SK-N-SH (cell line): ENCODE measurements at regions not wholly inside any gene's neighbourhood (a gene's known extent, or its start where the extent isn't known, plus 50 kb on each side); places are given as distances from the start of the nearest gene placed in this dataset.

Experiments
- CTCF ChIA-PET: fragments of 300-600, 350-600 bp; formaldehyde crosslinking; extraction: SDS; loops from one replicate; lab custom pipeline; 2021; lab: Yijun Ruan, JAX
- POLR2A ChIA-PET: fragments of 350-600 bp; sonication (Branson Sonifier 250); formaldehyde crosslinking; extraction: SDS; loops from one replicate; lab custom pipeline; 2020; ENCODE audit warnings: antibody characterized with exemption, inconsistent platforms; lab: Yijun Ruan, JAX
- DNase-seq: peaks from one replicate; pipeline ENCODE4 v3.0.0; 2012
- H2AFZ ChIP-seq: fragments of 200-600 bp; sonication (generic); 2 replicates; pipeline ENCODE4 v1.8.1; 2016; ENCODE audit warnings: antibody characterized with exemption, mild to moderate bottlenecking, low read depth
- H3F3A ChIP-seq: fragments of 200-600 bp; sonication (generic); replicated peaks from 2 replicates; pipeline ENCODE3; 2016; ENCODE audit warnings: antibody characterized with exemption, mild to moderate bottlenecking; ENCODE audit not compliant: insufficient read depth
- H3K27ac ChIP-seq, 2 experiments: fragments of 200-500 bp in 1 of 2; fragments of 200-600 bp in 1 of 2; sonication (Bioruptor generic) in 1 of 2; sonication (generic), shearing (Covaris generic) in 1 of 2; 2 replicates each; pipeline versions ENCODE4 v1.5.1 to v1.6.1; 2014 to 2016; ENCODE audit warnings: low read depth in 2 of 2, inconsistent platforms in 1 of 2, low read length in 1 of 2, mild to moderate bottlenecking in 1 of 2, mixed read lengths in 1 of 2
- H3K27me3 ChIP-seq: fragments of 200-600 bp; sonication (generic), shearing (Covaris generic); 2 replicates; pipeline ENCODE4 v1.6.1; 2016; ENCODE audit warnings: mixed run types; ENCODE audit not compliant: insufficient read depth
- H3K36me3 ChIP-seq, 2 experiments: fragments of 200-500 bp in 1 of 2; fragments of 200-600 bp in 1 of 2; sonication (Bioruptor generic) in 1 of 2; sonication (generic) in 1 of 2; replicated peaks in 1 of 2; 2 replicates each; pipeline versions ENCODE3 to v1.5.1; 2014 to 2016; ENCODE audit warnings: low read length in 1 of 2, mild to moderate bottlenecking in 1 of 2; ENCODE audit not compliant: insufficient read depth in 2 of 2, control insufficient read depth in 1 of 2
- H3K4me1 ChIP-seq, 2 experiments: fragments of 200-500 bp in 1 of 2; fragments of 200-600 bp in 1 of 2; sonication (Bioruptor generic) in 1 of 2; sonication (generic), shearing (Covaris generic) in 1 of 2; 2 replicates each; pipeline versions ENCODE4 v1.5.1 to v1.6.1; 2014 to 2016; ENCODE audit warnings: low read depth in 1 of 2, low read length in 1 of 2, mixed run types in 1 of 2; ENCODE audit not compliant: insufficient read depth in 2 of 2, control insufficient read depth in 1 of 2
- H3K4me2 ChIP-seq: fragments of 200-600 bp; sonication (generic), shearing (Covaris generic); 2 replicates; pipeline ENCODE4 v1.6.1; 2017; ENCODE audit warnings: mixed run types
- H3K4me3 ChIP-seq, 2 experiments: fragments of 200-500 bp in 1 of 2; fragments of 200-600 bp in 1 of 2; sonication (Bioruptor generic) in 1 of 2; sonication (generic), shearing (Covaris generic) in 1 of 2; 2 replicates each; pipeline versions ENCODE4 v1.5.1 to v1.8.1; 2014 to 2016; ENCODE audit warnings: low read depth in 2 of 2, inconsistent platforms in 1 of 2, low read length in 1 of 2, mild to moderate bottlenecking in 1 of 2, mixed read lengths in 1 of 2, moderate library complexity in 1 of 2
- H3K79me2 ChIP-seq: fragments of 200-600 bp; sonication (generic); 2 replicates; pipeline ENCODE4 v1.8.1; 2017; ENCODE audit warnings: mild to moderate bottlenecking; ENCODE audit not compliant: insufficient read depth
- H3K9ac ChIP-seq: fragments of 200-600 bp; sonication (generic); 2 replicates; pipeline ENCODE4 v1.6.1; 2017; ENCODE audit warnings: mixed run types
- H3K9me2 ChIP-seq: fragments of 200-600 bp; sonication (generic); 2 replicates; pipeline ENCODE4 v1.6.1; 2017; ENCODE audit warnings: mixed run types
- H3K9me3 ChIP-seq: fragments of 200-600 bp; sonication (generic); 2 replicates; pipeline ENCODE4 v1.6.1; 2017; ENCODE audit warnings: mixed run types, mild to moderate bottlenecking, moderate library complexity
- H4K20me1 ChIP-seq: fragments of 200-600 bp; sonication (generic); 2 replicates; pipeline ENCODE4 v1.6.1; 2017; ENCODE audit warnings: mild to moderate bottlenecking, mixed run types; ENCODE audit not compliant: insufficient read depth
- EP300 ChIP-seq, 2 experiments: IDR thresholded peaks; 2 replicates each; pipeline versions ENCODE4 v1.4.0 to v1.6.1; 2012; ENCODE audit warnings: borderline replicate concordance in 1 of 2, low read depth in 1 of 2, low read length in 1 of 2
- FOXJ3 ChIP-seq: sonication (generic); formaldehyde crosslinking; IDR thresholded peaks from 2 replicates; pipeline ENCODE4 v1.5.1; 2020; ENCODE audit warnings: mild to moderate bottlenecking, missing genetic modification reagents
- FOXM1 ChIP-seq: IDR thresholded peaks from 2 replicates; pipeline ENCODE4 v1.4.0; 2012; ENCODE audit warnings: low read depth, mild to moderate bottlenecking
- GATA2 ChIP-seq: sonication (generic); formaldehyde crosslinking; IDR thresholded peaks from 2 replicates; pipeline ENCODE4 v1.5.0; 2020; ENCODE audit warnings: mild to moderate bottlenecking, missing genetic modification reagents
- MXI1 ChIP-seq: IDR thresholded peaks from 2 replicates; pipeline ENCODE4 v1.6.1; 2012; ENCODE audit warnings: mild to moderate bottlenecking, low read depth, low read length, improper control_type of control experiment
- NFIC ChIP-seq: IDR thresholded peaks from 2 replicates; pipeline ENCODE4 v1.4.0; 2012; ENCODE audit warnings: borderline replicate concordance
- RFX5 ChIP-seq: IDR thresholded peaks from 2 replicates; pipeline ENCODE4 v1.6.1; 2012; ENCODE audit warnings: mild to moderate bottlenecking, improper control_type of control experiment, low read length
- SMC3 ChIP-seq: IDR thresholded peaks from 2 replicates; pipeline ENCODE4 v1.6.1; 2012; ENCODE audit warnings: low read depth, low read length, improper control_type of control experiment
- TAF1 ChIP-seq: IDR thresholded peaks from 2 replicates; pipeline ENCODE4 v1.6.1; 2012; ENCODE audit warnings: low read depth, mild to moderate bottlenecking, low read length, moderate library complexity, borderline replicate concordance
- YY1 ChIP-seq: IDR thresholded peaks from 2 replicates; pipeline ENCODE4 v1.4.0; 2012; ENCODE audit warnings: low read depth, mild to moderate bottlenecking
- WGBS: methylation state at CpG from one replicate; pipeline ENCODE4 v1.1.6; 2017; ENCODE audit warnings: low lambda C conversion rate; 5-methylcytosine and 5-hydroxymethylcytosine counted together
- TF ChIP-seq, protein P1 (sequence below): IDR thresholded peaks from 2 replicates; pipeline ENCODE4; 2012
- TF ChIP-seq, protein P2 (sequence below): fragments of 150-350 bp; IDR thresholded peaks from 2 replicates; pipeline ENCODE4 v1.6.1; 2016; ENCODE audit warnings: mild to moderate bottlenecking, low read depth, low read length
- TF ChIP-seq, protein P3 (sequence below): IDR thresholded peaks from 2 replicates; pipeline ENCODE4 v1.4.0; 2012; ENCODE audit warnings: low read depth, borderline replicate concordance

DNA sequence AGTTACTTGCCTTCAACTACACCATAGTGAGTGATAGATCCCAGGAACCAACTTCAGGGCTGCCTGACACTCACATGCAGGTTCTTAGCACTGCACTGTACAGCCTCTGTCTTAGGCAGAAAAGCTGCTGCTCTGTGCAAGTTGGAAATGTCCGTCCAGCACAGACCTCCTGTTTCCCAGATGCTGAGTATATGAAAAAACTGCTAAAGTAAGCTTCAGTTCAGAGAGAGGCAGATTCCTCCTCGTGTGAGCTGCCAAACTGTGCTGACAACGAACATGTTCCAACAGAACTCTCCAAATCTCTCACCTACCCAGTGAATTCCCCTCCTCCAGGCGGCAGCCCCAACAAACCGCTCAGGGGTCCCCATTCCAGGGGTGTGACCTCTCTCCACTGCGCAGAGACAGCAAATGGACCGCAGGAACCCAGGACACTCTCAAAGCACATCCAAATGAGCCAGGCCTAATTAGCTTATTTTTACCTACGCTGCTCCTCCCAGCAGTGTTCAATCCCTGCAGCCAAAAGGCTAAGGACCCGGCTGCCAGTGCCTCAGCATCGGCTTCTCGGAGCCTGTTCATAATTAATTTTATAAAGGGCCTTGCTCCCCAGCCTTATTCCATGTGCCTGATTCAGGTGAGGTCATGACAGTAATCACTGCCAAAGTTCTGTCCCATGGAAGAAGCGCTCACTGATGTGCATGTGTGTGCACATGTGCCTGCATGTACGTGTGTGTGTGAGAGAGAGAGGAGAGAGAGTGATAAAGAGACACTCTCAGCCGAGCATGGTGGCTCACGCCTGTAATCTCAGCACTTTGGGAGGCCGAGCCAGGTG is 159.5 kb upstream of the AUTS2 start:
- DNase-seq = no peak
- Histone ChIP-seq H3K4me2 (no peak overlapping the region), H3K4me1 (no peaks in the 10 kb centered on the region; a peak in 1 of 4 replicates), H3K9me3 (no peaks in the 10 kb centered on the region), H2AFZ (no peak overlapping the region), H3K4me3 (no peak overlapping the region), H3K27me3 (no peaks in the 10 kb centered on the region), H4K20me1 (no peaks in the 10 kb centered on the region), H3K36me3 (no peaks in the 10 kb centered on the region), H3F3A (no peaks in the 10 kb centered on the region), H3K9me2 (no peaks in the 10 kb centered on the region), H3K9ac (no peak overlapping the region), H3K79me2 (no peaks in the 10 kb centered on the region), H3K27ac (no peak overlapping the region)
- 61% methylated on average over 16 of the region's 16 CpGs for WGBS
- POLR2A ChIA-PET = no interaction called here
- TF ChIP-seq EP300 (IDR thresholded peaks at IDR 0.05; ENCODE audit: borderline replicate concordance in 1 of 2, low read depth in 1 of 2, low read length in 1 of 2) = no peak
- CTCF ChIA-PET = interaction anchor here (0.6 kb wide), 1 partner anchor 1236 kb away, joined by 3 read pairs; no protein-coding TSS in a partner anchor

DNA sequence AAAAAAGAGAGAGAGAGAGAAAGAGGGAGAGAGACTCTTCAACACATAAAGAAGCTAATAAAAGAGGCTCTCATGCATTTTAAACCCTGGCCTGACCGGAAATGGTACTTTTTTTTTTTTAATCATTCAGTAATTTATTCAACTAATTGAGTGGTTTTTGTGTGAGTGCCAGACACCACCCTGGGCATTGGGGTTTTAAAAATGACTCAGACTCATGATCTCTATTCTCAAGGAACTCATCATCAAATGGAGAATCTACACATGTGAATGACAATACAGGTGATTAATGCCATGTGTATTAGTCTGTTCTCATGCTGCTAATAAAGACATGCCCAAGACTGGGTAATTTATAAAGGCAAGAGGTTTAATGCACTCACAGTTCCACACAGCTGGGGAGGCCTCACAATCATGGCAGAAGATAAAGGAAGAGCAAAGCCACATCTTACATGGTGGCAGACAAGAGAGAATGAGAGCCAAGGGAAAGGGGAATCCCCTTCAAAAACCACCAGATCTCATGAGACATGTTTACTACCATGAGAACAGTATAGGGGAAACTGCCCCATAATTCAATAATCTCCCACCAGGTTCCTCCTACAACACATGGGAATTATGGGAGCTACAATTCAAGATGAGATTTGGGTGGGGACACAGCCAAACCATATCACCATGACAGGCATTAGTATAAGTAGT is 158.5 kb upstream of the AUTS2 start:
- H3K27me3 ChIP-seq = no peaks in the 10 kb centered on the region
- no peaks in the 10 kb centered on the region for H3K79me2 ChIP-seq
- H3K9me3 ChIP-seq = no peaks in the 10 kb centered on the region
- no peaks in the 10 kb centered on the region for H3F3A ChIP-seq
- TF ChIP-seq, protein P1, sequence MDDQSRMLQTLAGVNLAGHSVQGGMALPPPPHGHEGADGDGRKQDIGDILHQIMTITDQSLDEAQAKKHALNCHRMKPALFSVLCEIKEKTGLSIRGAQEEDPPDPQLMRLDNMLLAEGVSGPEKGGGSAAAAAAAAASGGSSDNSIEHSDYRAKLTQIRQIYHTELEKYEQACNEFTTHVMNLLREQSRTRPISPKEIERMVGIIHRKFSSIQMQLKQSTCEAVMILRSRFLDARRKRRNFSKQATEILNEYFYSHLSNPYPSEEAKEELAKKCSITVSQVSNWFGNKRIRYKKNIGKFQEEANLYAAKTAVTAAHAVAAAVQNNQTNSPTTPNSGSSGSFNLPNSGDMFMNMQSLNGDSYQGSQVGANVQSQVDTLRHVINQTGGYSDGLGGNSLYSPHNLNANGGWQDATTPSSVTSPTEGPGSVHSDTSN = no peak
- TF ChIP-seq TAF1 (no peak), SMC3 (no peak)
- no peak overlapping the region for H3K4me2 ChIP-seq
- H3K9ac ChIP-seq = no peak overlapping the region
- 21% methylated on average over 1 of the region's 1 CpG for WGBS
- no peak for DNase-seq
- no peaks in the 10 kb centered on the region; a peak in 1 of 4 replicates for H3K4me1 ChIP-seq
- H4K20me1 ChIP-seq = no peaks in the 10 kb centered on the region
- no peak overlapping the region for H2AFZ ChIP-seq
- H3K9me2 ChIP-seq = no peaks in the 10 kb centered on the region
- H3K27ac ChIP-seq = no peak overlapping the region
- H3K4me3 ChIP-seq = no peak overlapping the region
- H3K36me3 ChIP-seq = no peaks in the 10 kb centered on the region
- ChIA-PET POLR2A (no interaction called here), CTCF (interaction anchor here (0.7 kb wide), 1 partner anchor 10 kb away, joined by 3 read pairs; no protein-coding TSS in a partner anchor)

DNA sequence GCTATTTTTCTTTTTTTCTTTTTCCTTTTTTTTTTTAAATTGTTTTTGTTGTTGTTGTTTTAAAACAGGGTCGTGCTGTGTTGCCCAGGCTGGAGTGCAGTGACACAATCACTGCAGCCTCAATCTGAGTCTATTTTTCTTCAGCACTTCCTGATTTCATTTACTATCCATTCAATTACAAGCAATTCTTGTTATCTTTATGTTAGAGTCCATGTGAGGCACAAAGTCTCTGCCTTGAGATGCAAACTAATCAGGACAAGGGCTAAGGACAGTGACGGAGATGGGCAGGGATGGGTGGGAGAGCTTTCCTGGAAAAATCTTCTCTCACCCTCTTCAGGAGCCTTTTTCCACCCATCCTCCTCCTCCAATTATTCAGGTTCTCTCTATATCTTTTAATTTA is 157.3 kb upstream of the AUTS2 start:
- no peaks in the 10 kb centered on the region for H3K9me3 ChIP-seq
- H3K4me1 ChIP-seq = peaks cover 0 to 5% of the 10 kb centered on the region in 2 experiments; a peak in 1 of 4 replicates
- H3K36me3 ChIP-seq = no peaks in the 10 kb centered on the region
- H3F3A ChIP-seq = no peaks in the 10 kb centered on the region
- H3K4me3 ChIP-seq = no peak overlapping the region
- no peaks in the 10 kb centered on the region for H3K9me2 ChIP-seq
- H4K20me1 ChIP-seq = no peaks in the 10 kb centered on the region
- ChIA-PET CTCF (no interaction called here), POLR2A (no interaction called here)
- DNase-seq = no peak
- H2AFZ ChIP-seq = no peak overlapping the region
- no peaks in the 10 kb centered on the region for H3K27me3 ChIP-seq
- H3K4me2 ChIP-seq = no peak overlapping the region
- H3K79me2 ChIP-seq = no peaks in the 10 kb centered on the region
- TF ChIP-seq FOXM1 = no peak
- TF ChIP-seq FOXJ3 = no peak
- no peak for TF ChIP-seq MXI1
- TF ChIP-seq GATA2 (CRISPR knock-in tag) = no peak
- TF ChIP-seq, protein P2, sequence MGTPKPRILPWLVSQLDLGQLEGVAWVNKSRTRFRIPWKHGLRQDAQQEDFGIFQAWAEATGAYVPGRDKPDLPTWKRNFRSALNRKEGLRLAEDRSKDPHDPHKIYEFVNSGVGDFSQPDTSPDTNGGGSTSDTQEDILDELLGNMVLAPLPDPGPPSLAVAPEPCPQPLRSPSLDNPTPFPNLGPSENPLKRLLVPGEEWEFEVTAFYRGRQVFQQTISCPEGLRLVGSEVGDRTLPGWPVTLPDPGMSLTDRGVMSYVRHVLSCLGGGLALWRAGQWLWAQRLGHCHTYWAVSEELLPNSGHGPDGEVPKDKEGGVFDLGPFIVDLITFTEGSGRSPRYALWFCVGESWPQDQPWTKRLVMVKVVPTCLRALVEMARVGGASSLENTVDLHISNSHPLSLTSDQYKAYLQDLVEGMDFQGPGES = no peak
- TF ChIP-seq, protein P3, sequence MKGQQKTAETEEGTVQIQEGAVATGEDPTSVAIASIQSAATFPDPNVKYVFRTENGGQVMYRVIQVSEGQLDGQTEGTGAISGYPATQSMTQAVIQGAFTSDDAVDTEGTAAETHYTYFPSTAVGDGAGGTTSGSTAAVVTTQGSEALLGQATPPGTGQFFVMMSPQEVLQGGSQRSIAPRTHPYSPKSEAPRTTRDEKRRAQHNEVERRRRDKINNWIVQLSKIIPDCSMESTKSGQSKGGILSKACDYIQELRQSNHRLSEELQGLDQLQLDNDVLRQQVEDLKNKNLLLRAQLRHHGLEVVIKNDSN = no peak
- TF ChIP-seq NFIC = no peak
- no peak for TF ChIP-seq YY1
- TF ChIP-seq RFX5 = no peak
- TF ChIP-seq, all 33 proteins: peak for 0
- WGBS = 38% methylated on average over 2 of the region's 2 CpGs
- Histone ChIP-seq H3K9ac (no peak overlapping the region), H3K27ac (no peak overlapping the region)
